Endodermal cell (in vitro differentiated cells): ENCODE measurements at regions not wholly inside any gene's neighbourhood (a gene's known extent, or its start where the extent isn't known, plus 50 kb on each side); places are given as distances from the start of the nearest gene placed in this dataset.

Experiments
- DNase-seq: peaks from one replicate; pipeline ENCODE4 v3.0.0-alpha.2; 2017
- H3K27ac ChIP-seq: 2 replicates; pipeline ENCODE4 v1.5.1; 2013; ENCODE audit warnings: mild to moderate bottlenecking, low read depth, low read length, moderate library complexity
- H3K27me3 ChIP-seq: 2 replicates; pipeline ENCODE4 v1.6.1; 2013; ENCODE audit warnings: mild to moderate bottlenecking, low read length, moderate library complexity; ENCODE audit not compliant: insufficient read depth, control insufficient read depth, poor library complexity, severe bottlenecking
- H3K36me3 ChIP-seq: 2 replicates; pipeline ENCODE4 v1.7.0; 2013; ENCODE audit warnings: mild to moderate bottlenecking, low read length, moderate library complexity; ENCODE audit not compliant: control insufficient read depth, insufficient read depth
- H3K4me1 ChIP-seq: one replicate; pipeline ENCODE4 v1.7.0; 2013; ENCODE audit warnings: low read length; ENCODE audit not compliant: control insufficient read depth, insufficient read depth
- H3K4me3 ChIP-seq: 2 replicates; pipeline ENCODE4 v1.5.1; 2013; ENCODE audit warnings: mild to moderate bottlenecking, low read length, moderate library complexity
- H3K9ac ChIP-seq: 2 replicates; pipeline ENCODE4 v1.6.1; 2013; ENCODE audit warnings: mild to moderate bottlenecking, low read length, moderate library complexity; ENCODE audit not compliant: poor library complexity, severe bottlenecking; ENCODE audit errors: extremely low read depth
- H3K9me3 ChIP-seq: 2 replicates; pipeline ENCODE4 v1.6.1; 2013; ENCODE audit warnings: mild to moderate bottlenecking, low read length, moderate library complexity; ENCODE audit not compliant: control insufficient read depth
- H3K27ac Mint-ChIP-seq: 2 replicates; pipeline ENCODE4 v1.8.0; 2020; ENCODE audit warnings: mixed read lengths
- H3K27me3 Mint-ChIP-seq: 2 replicates; pipeline ENCODE4 v1.8.0; 2021; ENCODE audit warnings: mild to moderate bottlenecking, mixed read lengths; ENCODE audit not compliant: insufficient read depth
- H3K36me3 Mint-ChIP-seq: 2 replicates; pipeline ENCODE4 v1.8.0; 2020; ENCODE audit warnings: low read depth, mixed read lengths
- H3K4me1 Mint-ChIP-seq: 2 replicates; pipeline ENCODE4 v1.8.0; 2020; ENCODE audit warnings: mixed read lengths
- H3K4me3 Mint-ChIP-seq: 2 replicates; pipeline ENCODE4 v1.8.0; 2020; ENCODE audit warnings: mild to moderate bottlenecking, moderate library complexity, mixed read lengths
- H3K9me3 Mint-ChIP-seq: 2 replicates; pipeline ENCODE4 v1.8.0; 2020; ENCODE audit warnings: mild to moderate bottlenecking, mixed read lengths
- WGBS, 2 experiments: methylation state at CpG; one replicate each; pipeline versions ENCODE4 v1.1.5 to v1.1.7; 2013; ENCODE audit warnings: missing lambda C conversion rate in 2 of 2, mixed read lengths in 1 of 2; ENCODE audit not compliant: insufficient coverage in 1 of 2, insufficient read length in 1 of 2; 5-methylcytosine and 5-hydroxymethylcytosine counted together
- TF ChIP-seq, protein P1 (sequence below): fragments of 200-600 bp; sonication (generic); conservative IDR thresholded peaks from 2 replicates; pipeline ENCODE4 v1.5.0; 2021; ENCODE audit warnings: antibody characterized with exemption, mild to moderate bottlenecking

GRCh38 chr3:174465177-174465576 lies 394.0 kb upstream of the NAALADL2 start:
- TF ChIP-seq, protein P1, sequence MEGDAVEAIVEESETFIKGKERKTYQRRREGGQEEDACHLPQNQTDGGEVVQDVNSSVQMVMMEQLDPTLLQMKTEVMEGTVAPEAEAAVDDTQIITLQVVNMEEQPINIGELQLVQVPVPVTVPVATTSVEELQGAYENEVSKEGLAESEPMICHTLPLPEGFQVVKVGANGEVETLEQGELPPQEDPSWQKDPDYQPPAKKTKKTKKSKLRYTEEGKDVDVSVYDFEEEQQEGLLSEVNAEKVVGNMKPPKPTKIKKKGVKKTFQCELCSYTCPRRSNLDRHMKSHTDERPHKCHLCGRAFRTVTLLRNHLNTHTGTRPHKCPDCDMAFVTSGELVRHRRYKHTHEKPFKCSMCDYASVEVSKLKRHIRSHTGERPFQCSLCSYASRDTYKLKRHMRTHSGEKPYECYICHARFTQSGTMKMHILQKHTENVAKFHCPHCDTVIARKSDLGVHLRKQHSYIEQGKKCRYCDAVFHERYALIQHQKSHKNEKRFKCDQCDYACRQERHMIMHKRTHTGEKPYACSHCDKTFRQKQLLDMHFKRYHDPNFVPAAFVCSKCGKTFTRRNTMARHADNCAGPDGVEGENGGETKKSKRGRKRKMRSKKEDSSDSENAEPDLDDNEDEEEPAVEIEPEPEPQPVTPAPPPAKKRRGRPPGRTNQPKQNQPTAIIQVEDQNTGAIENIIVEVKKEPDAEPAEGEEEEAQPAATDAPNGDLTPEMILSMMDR, result no peak
- no peaks in the 10 kb centered on the region for H3K36me3 Mint-ChIP-seq

GRCh38 chr3:174466471-174467054 lies 392.6 kb upstream of the NAALADL2 start:
- Histone ChIP-seq H3K9ac (no peak overlapping the region), H3K27ac (no peak overlapping the region), H3K36me3 (no peaks in the 10 kb centered on the region), H3K27me3 (no peaks in the 10 kb centered on the region), H3K4me1 (no peaks in the 10 kb centered on the region), H3K9me3 (no peaks in the 10 kb centered on the region), H3K4me3 (no peak overlapping the region)
- H3K4me1 Mint-ChIP-seq, result peaks cover 7% of the 10 kb centered on the region
- H3K9me3 Mint-ChIP-seq, result peaks cover 2% of the 10 kb centered on the region
- no peak overlapping the region for H3K4me3 Mint-ChIP-seq
- DNase-seq, result no peak
- TF ChIP-seq, protein P1, result no peak
- no peaks in the 10 kb centered on the region for H3K27me3 Mint-ChIP-seq
- H3K27ac Mint-ChIP-seq, result no peak overlapping the region
- WGBS, 2 experiments, result 100% methylated on average over 1 of the region's 4 CpGs
- no peaks in the 10 kb centered on the region for H3K36me3 Mint-ChIP-seq

More at GRCh38 chr3:174465177-174465576, 394.0 kb upstream of the NAALADL2 start:
- H3K4me1 ChIP-seq, result no peaks in the 10 kb centered on the region
- H3K27ac ChIP-seq, result no peak overlapping the region
- H3K27me3 ChIP-seq, result no peaks in the 10 kb centered on the region
- no peak overlapping the region for H3K9ac ChIP-seq
- Mint-ChIP-seq H3K9me3 (peaks cover 2% of the 10 kb centered on the region), H3K27ac (no peak overlapping the region), H3K27me3 (no peaks in the 10 kb centered on the region), H3K4me1 (peaks cover 7% of the 10 kb centered on the region), H3K4me3 (no peak overlapping the region)
- H3K36me3 ChIP-seq, result no peaks in the 10 kb centered on the region
- 94% methylated on average over 3 of the region's 3 CpGs; no CpG with 5 or more reads in 1 of the 2 experiments for WGBS, 2 experiments
- DNase-seq, result no peak
- H3K4me3 ChIP-seq, result no peak overlapping the region
- no peaks in the 10 kb centered on the region for H3K9me3 ChIP-seq

- Histone ChIP-seq H3K4me1 (no peaks in the 10 kb centered on the region), H3K9me3 (no peaks in the 10 kb centered on the region), H3K9ac (no peak overlapping the region), H3K4me3 (no peak overlapping the region), H3K36me3 (no peaks in the 10 kb centered on the region), H3K27ac (no peak overlapping the region), H3K27me3 (peaks cover 19% of the 10 kb centered on the region)
- no peaks in the 10 kb centered on the region for H3K36me3 Mint-ChIP-seq
- WGBS, 2 experiments, result no CpG with 5 or more reads among the region's 1 CpG
- H3K27me3 Mint-ChIP-seq, result no peaks in the 10 kb centered on the region
- no peaks in the 10 kb centered on the region for H3K9me3 Mint-ChIP-seq
- peaks cover 5% of the 10 kb centered on the region for H3K4me1 Mint-ChIP-seq
- TF ChIP-seq, protein P1, result no peak
- no peak overlapping the region for H3K4me3 Mint-ChIP-seq
- no peak overlapping the region for H3K27ac Mint-ChIP-seq
- DNase-seq, result no peak
These were observed 381.6 kb upstream of the NAALADL2 start for GRCh38 chr3:174477491-174477890.
